ENCODE measurements at regions not wholly inside any gene's neighbourhood (a gene's known extent, or its start where the extent isn't known, plus 50 kb on each side); places are given as distances from the start of the nearest gene placed in this dataset.

DNA sequence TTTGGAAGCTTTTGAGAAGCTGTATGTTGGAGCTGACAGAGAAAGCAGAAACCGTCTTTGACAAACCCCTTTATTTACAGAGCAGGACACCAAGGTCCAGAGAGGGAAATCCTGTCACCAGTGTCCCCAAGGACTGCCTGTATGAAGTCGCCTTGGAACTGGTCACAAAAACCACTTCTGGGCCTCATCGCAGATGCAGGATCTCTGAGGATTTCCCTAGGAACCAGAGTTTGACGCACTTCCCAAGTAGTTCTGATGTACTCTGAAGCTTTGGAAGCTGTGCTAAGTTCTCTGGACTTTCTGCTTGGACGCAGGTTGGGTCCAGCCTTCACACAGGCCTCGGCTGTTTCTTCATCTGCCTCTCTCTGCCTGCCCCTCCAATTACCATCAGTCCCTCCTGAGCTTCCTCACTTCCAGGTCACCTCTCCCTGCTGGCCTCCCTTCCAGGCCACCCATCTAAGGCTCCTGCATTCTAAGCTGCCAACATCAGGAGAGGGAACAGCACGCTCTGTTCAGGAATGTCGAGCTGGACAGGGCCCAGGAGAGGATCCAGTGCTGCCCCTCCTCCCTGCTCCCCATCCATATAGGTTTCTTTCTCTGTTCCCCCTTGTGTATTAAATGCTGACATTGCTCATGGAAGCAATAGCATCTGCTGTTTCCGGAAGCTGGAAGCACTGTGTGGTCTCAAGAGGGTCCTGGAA is 270.8 kb downstream of the OPA1 start:
- TF ChIP-seq, protein P1, sequence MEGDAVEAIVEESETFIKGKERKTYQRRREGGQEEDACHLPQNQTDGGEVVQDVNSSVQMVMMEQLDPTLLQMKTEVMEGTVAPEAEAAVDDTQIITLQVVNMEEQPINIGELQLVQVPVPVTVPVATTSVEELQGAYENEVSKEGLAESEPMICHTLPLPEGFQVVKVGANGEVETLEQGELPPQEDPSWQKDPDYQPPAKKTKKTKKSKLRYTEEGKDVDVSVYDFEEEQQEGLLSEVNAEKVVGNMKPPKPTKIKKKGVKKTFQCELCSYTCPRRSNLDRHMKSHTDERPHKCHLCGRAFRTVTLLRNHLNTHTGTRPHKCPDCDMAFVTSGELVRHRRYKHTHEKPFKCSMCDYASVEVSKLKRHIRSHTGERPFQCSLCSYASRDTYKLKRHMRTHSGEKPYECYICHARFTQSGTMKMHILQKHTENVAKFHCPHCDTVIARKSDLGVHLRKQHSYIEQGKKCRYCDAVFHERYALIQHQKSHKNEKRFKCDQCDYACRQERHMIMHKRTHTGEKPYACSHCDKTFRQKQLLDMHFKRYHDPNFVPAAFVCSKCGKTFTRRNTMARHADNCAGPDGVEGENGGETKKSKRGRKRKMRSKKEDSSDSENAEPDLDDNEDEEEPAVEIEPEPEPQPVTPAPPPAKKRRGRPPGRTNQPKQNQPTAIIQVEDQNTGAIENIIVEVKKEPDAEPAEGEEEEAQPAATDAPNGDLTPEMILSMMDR (IDR thresholded peaks at IDR 0.05): no peak
- no peak for TF ChIP-seq POLR2A (IDR thresholded peaks at IDR 0.05)

All from lower leg skin (tissue), 3 donors.